ENCODE measurements at regions not wholly inside any gene's neighbourhood (a gene's known extent, or its start where the extent isn't known, plus 50 kb on each side); places are given as distances from the start of the nearest gene placed in this dataset.

DNA sequence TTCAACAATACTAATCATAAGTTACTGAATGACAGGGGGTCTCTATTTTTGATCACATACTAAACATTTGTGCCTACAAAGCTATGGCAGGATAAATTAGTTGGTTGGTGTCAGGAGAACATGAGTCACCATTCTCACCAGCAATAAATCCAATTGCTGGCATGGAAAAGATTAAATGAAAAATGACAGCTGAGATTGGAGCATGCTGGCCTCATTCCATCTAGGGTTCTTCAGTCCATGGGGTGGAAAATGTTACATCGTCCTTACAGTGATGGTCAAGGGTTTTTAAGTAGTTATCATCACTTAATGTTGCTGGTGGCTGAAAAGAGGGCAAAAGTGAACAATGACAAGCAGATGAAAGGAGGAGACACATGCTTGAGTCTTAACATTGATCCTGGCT lies 180.1 kb upstream of the BCL6 start:
- ATAC-seq = peak in 3 of 8 donors; percentile 42 to 84 (median 58)
- Histone ChIP-seq H3K4me3 (no peak overlapping the region), H3K36me3 (no peaks in the 10 kb centered on the region), H3K4me1 (peaks cover 0 to 31% (median 9%) of the 10 kb centered on the region in 9 donors), H3K9me3 (peaks cover 0 to 19% (median 2%) of the 10 kb centered on the region in 11 donors), H3K27ac (no peak overlapping the region), H3K27me3 (no peaks in the 10 kb centered on the region)
- no peak for DNase-seq
- intact Hi-C loops (cut with DNase I) = no loop called here
- no peak for TF ChIP-seq CTCF (IDR thresholded peaks at IDR 0.05)
- 33 to 37% methylated on average over 1 of the region's 1 CpG for WGBS, 2 donors

GRCh38 chr3:187926620-187927019 lies 181.4 kb upstream of the BCL6 start:
- intact Hi-C loops (cut with DNase I) = no loop called here
- Histone ChIP-seq H3K4me3 (no peak overlapping the region), H3K9me3 (peaks cover 0 to 19% (median 2%) of the 10 kb centered on the region in 11 donors), H3K36me3 (no peaks in the 10 kb centered on the region), H3K4me1 (peaks cover 0 to 22% (median 9%) of the 10 kb centered on the region in 9 donors), H3K27ac (no peak overlapping the region), H3K27me3 (no peaks in the 10 kb centered on the region)
- 67 to 79% methylated on average over 3 of the region's 3 CpGs for WGBS, 2 donors
- no peak for TF ChIP-seq CTCF (IDR thresholded peaks at IDR 0.05)
- no peak for ATAC-seq
- no peak for DNase-seq

- DNase-seq = no peak
- no peaks in the 10 kb centered on the region for H3K27me3 ChIP-seq
- no peak for ATAC-seq
- intact Hi-C loops (cut with DNase I) = no loop called here
- no peak overlapping the region for H3K27ac ChIP-seq
- H3K4me1 ChIP-seq = peaks cover 0 to 20% (median 9%) of the 10 kb centered on the region in 9 donors
- H3K36me3 ChIP-seq = no peaks in the 10 kb centered on the region
- H3K4me3 ChIP-seq = no peak overlapping the region
- WGBS, 2 donors = 86 to 92% methylated on average over 1 of the region's 1 CpG
- no peak for TF ChIP-seq CTCF (IDR thresholded peaks at IDR 0.05)
- H3K9me3 ChIP-seq = peaks cover 0 to 19% (median 2%) of the 10 kb centered on the region in 11 donors
These were observed 182.3 kb upstream of the BCL6 start for GRCh38 chr3:187927565-187927964.

DNA sequence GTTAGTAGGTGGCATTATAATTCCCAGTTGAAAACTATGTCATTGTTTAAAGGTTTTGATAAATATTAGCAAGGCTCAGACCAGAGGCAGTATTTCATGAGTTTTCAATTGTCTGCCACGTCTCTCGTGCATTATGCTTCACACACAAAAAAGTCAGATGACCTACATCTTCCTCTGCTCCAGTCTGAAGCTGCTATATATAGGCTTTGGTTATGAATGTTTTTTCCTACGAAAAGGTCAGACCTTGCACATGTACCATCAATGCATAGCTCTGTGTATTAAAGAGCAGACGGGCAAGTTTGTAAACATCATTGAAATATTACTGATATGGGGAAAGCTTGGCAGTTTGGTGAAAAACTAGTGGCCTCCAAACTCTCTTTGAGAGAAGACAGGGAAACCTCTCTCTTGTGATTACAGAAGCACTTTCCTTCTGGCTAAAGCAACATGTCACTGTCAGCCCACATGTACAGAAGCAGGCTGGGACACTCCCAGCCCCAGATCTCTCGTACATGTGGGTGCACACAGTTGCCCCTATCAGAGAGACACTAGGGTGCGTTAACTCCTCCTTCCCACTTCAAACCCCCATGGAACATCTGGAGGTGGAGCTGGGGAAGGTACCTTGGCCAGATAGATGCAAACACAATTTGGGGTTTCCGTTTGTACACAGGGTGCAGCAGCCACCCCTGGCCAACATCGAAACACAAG lies 184.0 kb upstream of the BCL6 start:
- peak in 5 of 8 donors; percentile 47 to 77 (median 58) for ATAC-seq
- no peak for TF ChIP-seq CTCF (IDR thresholded peaks at IDR 0.05)
- no peaks in the 10 kb centered on the region for H3K36me3 ChIP-seq
- H3K4me1 ChIP-seq = peaks cover 0 to 20% (median 9%) of the 10 kb centered on the region in 9 donors
- H3K4me3 ChIP-seq = no peak overlapping the region
- peaks cover 0 to 15% (median 2%) of the 10 kb centered on the region in 11 donors for H3K9me3 ChIP-seq
- intact Hi-C loops (cut with DNase I) = no loop called here
- no peaks in the 10 kb centered on the region for H3K27me3 ChIP-seq
- peak overlapping the region in 8 of 10 donors; percentile 25 to 69 (median 46) for H3K27ac ChIP-seq
- DNase-seq = no peak
- WGBS, 2 donors = 37 to 43% methylated on average over 8 of the region's 8 CpGs
